GM12878 (cell line): ENCODE measurements at regions not wholly inside any gene's neighbourhood (a gene's known extent, or its start where the extent isn't known, plus 50 kb on each side); places are given as distances from the start of the nearest gene placed in this dataset.
"Not testable (repeated sequence)": the region's sequence is repeated elsewhere in the genome, so short reads cannot be mapped to it uniquely, and the experiment has no call there.

Experiments used
- ATAC-seq: fragments of 200-7000 bp; cut with Tn5 transposase; 3 replicates; pipeline ENCODE4 v1.9.1; 2020; ENCODE audit warnings: mild to moderate bottlenecking, moderate library complexity
- BruUV-seq: library from RNA; stranded (reverse); fragments of 400-500 nt; replicated peaks from 2 replicates; lab custom pipeline; 2021; lab: Mats Ljungman, UMichigan
- CTCF ChIA-PET: fragments of 300-600 bp; sonication (Branson Sonifier 250); formaldehyde crosslinking; extraction: SDS; loops from one replicate; lab custom pipeline; 2021; ENCODE audit warnings: inconsistent platforms; lab: Yijun Ruan, JAX
- POLR2A ChIA-PET: fragments of 350-600 bp; formaldehyde crosslinking; extraction: SDS; loops from one replicate; lab custom pipeline; 2021; ENCODE audit warnings: inconsistent platforms; lab: Charles Lee
- RAD21 ChIA-PET: fragments of 300-600 bp; sonication (Branson Sonifier 250); formaldehyde crosslinking; loops from one replicate; lab custom pipeline; 2023; ENCODE audit warnings: antibody characterized with exemption; ENCODE audit not compliant: unreplicated experiment; lab: Charles Lee
- SMC1A ChIA-PET: fragments of 300-600 bp; sonication (Branson Sonifier 250); formaldehyde crosslinking; loops from one replicate; lab custom pipeline; 2023; ENCODE audit not compliant: unreplicated experiment, uncharacterized antibody; lab: Charles Lee
- DNase-seq: peaks from one replicate; pipeline ENCODE4 v3.0.0-alpha.2; 2011; ENCODE audit warnings: low read depth, low spot score
- FAIRE-seq: peaks from 3 replicates; lab custom pipeline; 2011; peaks lifted over from hg19 to GRCh38; lab: Jason Lieb, UNC
- H2AFZ ChIP-seq: 2 replicates; pipeline ENCODE4 v1.6.0; 2011; ENCODE audit warnings: low read depth, low read length, control low read depth; ENCODE audit not compliant: control insufficient read depth
- H3K27ac ChIP-seq: 2 replicates; pipeline ENCODE4 v1.5.1; 2011; ENCODE audit warnings: control low read depth; ENCODE audit not compliant: control insufficient read depth, insufficient read depth
- H3K27me3 ChIP-seq, 2 experiments: replicated peaks in 1 of 2; 2 replicates each; pipeline versions ENCODE4 v1.6.0 to v1.6.1; 2011; ENCODE audit warnings: low read length in 1 of 2; ENCODE audit not compliant: control insufficient read depth in 2 of 2, insufficient read depth in 2 of 2
- H3K36me3 ChIP-seq, 2 experiments: 2 replicates each; pipeline ENCODE4 v1.5.1; 2011; ENCODE audit warnings: low read length in 1 of 2; ENCODE audit not compliant: control insufficient read depth in 2 of 2, insufficient read depth in 2 of 2
- H3K4me1 ChIP-seq: 2 replicates; pipeline ENCODE4 v1.6.1; 2011; ENCODE audit warnings: mild to moderate bottlenecking, low read length, moderate library complexity, mixed read lengths; ENCODE audit not compliant: control insufficient read depth, insufficient read depth
- H3K4me2 ChIP-seq: 2 replicates; pipeline ENCODE4 v1.6.0; 2011; ENCODE audit warnings: control low read depth; ENCODE audit not compliant: control insufficient read depth, insufficient read depth
- H3K4me3 ChIP-seq: fragments of 200-600 bp; sonication (generic); 2 replicates; pipeline ENCODE4 v1.5.1; 2016
- H3K79me2 ChIP-seq: 2 replicates; pipeline ENCODE4 v1.6.0; 2011; ENCODE audit warnings: low read length; ENCODE audit not compliant: control insufficient read depth, insufficient read depth
- H3K9ac ChIP-seq: 2 replicates; pipeline ENCODE4 v1.8.0; 2011; ENCODE audit warnings: low read length, control low read depth, mixed read lengths; ENCODE audit not compliant: control insufficient read depth, insufficient read depth
- H3K9me3 ChIP-seq: replicated peaks from 3 replicates; pipeline ENCODE4 v1.5.1; 2011; ENCODE audit warnings: mild to moderate bottlenecking, low read length; ENCODE audit not compliant: control insufficient read depth, insufficient read depth
- H4K20me1 ChIP-seq: 2 replicates; pipeline ENCODE4 v1.6.0; 2011; ENCODE audit not compliant: control insufficient read depth, insufficient read depth
- CBX5 ChIP-seq: sonication (generic); IDR thresholded peaks from 2 replicates; pipeline ENCODE4 v1.6.1; 2016; ENCODE audit warnings: low read depth, moderate library complexity, mild to moderate bottlenecking, inconsistent platforms
- WGBS: methylation state at CpG from one replicate; pipeline ENCODE4 v1.1.6; 2016; ENCODE audit warnings: low lambda C conversion rate; ENCODE audit not compliant: insufficient replicate concordance, insufficient coverage; ENCODE audit errors: missing lambda C conversion rate; 5-methylcytosine and 5-hydroxymethylcytosine counted together
- in situ Hi-C: fragments of 300-500 bp; cut with MboI; formaldehyde crosslinking; loops from 9 replicates; pipeline ENCODE4 v1.14.3; 2018; ENCODE audit warnings: mixed read lengths
- intact Hi-C: fragments of 100-400 bp; cut with micrococcal nuclease; formaldehyde crosslinking; loops from one replicate; pipeline ENCODE4 v1.14.2; 2022; ENCODE audit not compliant: unreplicated experiment
- TF ChIP-seq, protein P1 (sequence below): IDR thresholded peaks from 2 replicates; pipeline ENCODE4 v1.6.1; 2011; ENCODE audit warnings: borderline replicate concordance, low read depth, mild to moderate bottlenecking, moderate library complexity, low read length; ENCODE audit not compliant: insufficient read depth, poor library complexity, severe bottlenecking

DNA sequence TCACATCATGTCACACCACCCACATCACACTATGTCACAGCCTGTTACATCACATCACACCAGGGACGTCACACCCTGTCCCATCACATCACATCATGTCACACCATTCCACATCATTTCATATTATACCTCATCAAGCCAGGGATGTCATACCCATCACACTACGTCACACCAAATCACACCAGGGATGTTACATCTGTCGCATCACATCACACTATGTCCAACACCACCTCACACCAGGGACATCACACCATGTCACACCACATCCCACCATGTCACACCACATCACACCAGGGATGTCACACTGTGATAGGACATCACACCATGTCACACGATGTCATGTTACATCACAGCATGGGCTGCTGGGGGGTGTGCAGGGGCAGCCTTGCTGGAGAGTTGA, 110.6 kb downstream of the TMEM121 start:
- no peak for TF ChIP-seq CBX5
- TF ChIP-seq, protein P1, sequence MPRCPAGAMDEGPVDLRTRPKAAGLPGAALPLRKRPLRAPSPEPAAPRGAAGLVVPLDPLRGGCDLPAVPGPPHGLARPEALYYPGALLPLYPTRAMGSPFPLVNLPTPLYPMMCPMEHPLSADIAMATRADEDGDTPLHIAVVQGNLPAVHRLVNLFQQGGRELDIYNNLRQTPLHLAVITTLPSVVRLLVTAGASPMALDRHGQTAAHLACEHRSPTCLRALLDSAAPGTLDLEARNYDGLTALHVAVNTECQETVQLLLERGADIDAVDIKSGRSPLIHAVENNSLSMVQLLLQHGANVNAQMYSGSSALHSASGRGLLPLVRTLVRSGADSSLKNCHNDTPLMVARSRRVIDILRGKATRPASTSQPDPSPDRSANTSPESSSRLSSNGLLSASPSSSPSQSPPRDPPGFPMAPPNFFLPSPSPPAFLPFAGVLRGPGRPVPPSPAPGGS, result peak; percentile 63
- TF ChIP-seq, all 136 proteins: peak for 1
- no peaks in the 10 kb centered on the region for H4K20me1 ChIP-seq
- no peak overlapping the region for H3K4me3 ChIP-seq
- H3K27me3 ChIP-seq, result no peaks in the 10 kb centered on the region; a peak in 1 of 4 replicates
- in situ Hi-C loops, result loop anchor here (5.0 kb wide), 1 partner anchor 95 kb away; no protein-coding TSS in a partner anchor
- POLR2A ChIA-PET, result no interaction called here
- no peak overlapping the region for H3K27ac ChIP-seq
- H3K79me2 ChIP-seq, result no peaks in the 10 kb centered on the region
- RAD21 ChIA-PET, result no interaction called here
- H3K9ac ChIP-seq, result no peak overlapping the region
- H3K4me2 ChIP-seq, result no peak overlapping the region
- SMC1A ChIA-PET, result no interaction called here
- no peak for ATAC-seq
- intact Hi-C loops, result no loop called here
- 48% methylated on average over 4 of the region's 4 CpGs for WGBS
- H3K9me3 ChIP-seq, result peaks cover 3% of the 10 kb centered on the region; the same call in 1 of the 3 replicates
- peaks cover 3% of the 10 kb centered on the region for H3K4me1 ChIP-seq
- no peak for FAIRE-seq
- H3K36me3 ChIP-seq, result no peaks in the 10 kb centered on the region
- DNase-seq, result no peak
- CTCF ChIA-PET, result no interaction called here
- no peak overlapping the region for H2AFZ ChIP-seq
- no TSS peak for BruUV-seq

DNA sequence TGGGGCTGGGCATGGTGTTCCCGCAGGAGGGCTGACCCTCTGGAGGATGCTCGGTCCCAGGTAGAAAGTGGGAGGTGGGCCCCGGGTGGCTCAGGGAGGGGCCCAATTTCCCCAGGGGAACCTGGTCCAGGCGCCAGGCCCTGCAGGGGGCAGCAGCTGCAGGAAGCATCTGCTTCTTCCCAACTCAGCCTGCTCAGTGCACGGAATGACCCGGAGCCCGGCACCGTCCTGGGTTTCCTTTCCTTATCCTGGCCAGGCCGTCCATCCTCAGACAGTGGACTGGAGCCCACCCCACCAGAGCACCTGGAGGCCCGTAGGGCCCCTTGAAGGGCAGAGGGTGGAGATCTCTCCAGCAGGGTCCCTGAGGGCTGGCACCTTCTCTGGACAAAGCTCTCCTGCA, 111.0 kb downstream of the TMEM121 start:
- 53% methylated on average over 7 of the region's 10 CpGs for WGBS
- ATAC-seq, FAIRE-seq, DNase-seq, H3K9me3 ChIP-seq, H3K9ac ChIP-seq, POLR2A ChIA-PET, H3K79me2 ChIP-seq, H3K27me3 ChIP-seq, RAD21 ChIA-PET, H3K27ac ChIP-seq, H3K36me3 ChIP-seq, H3K4me3 ChIP-seq, SMC1A ChIA-PET, CTCF ChIA-PET, H2AFZ ChIP-seq, H3K4me2 ChIP-seq, H3K4me1 ChIP-seq, BruUV-seq, intact Hi-C loops, H4K20me1 ChIP-seq: not testable (repeated sequence)
- in situ Hi-C loops, result loop anchor here (5.0 kb wide), 1 partner anchor 95 kb away; no protein-coding TSS in a partner anchor

- RAD21 ChIA-PET, FAIRE-seq, DNase-seq, ATAC-seq, H3K4me1 ChIP-seq, H3K4me2 ChIP-seq, CTCF ChIA-PET, H3K27me3 ChIP-seq, H4K20me1 ChIP-seq, H3K4me3 ChIP-seq, H3K9me3 ChIP-seq, H3K27ac ChIP-seq, H3K79me2 ChIP-seq, POLR2A ChIA-PET, intact Hi-C loops, BruUV-seq, H3K36me3 ChIP-seq, H3K9ac ChIP-seq, SMC1A ChIA-PET, H2AFZ ChIP-seq: not testable (repeated sequence)
- WGBS, result 50% methylated on average over 19 of the region's 33 CpGs
- in situ Hi-C loops, result loop anchor here (5.0 kb wide), 1 partner anchor 92 kb away; no protein-coding TSS in a partner anchor
Measured at GRCh38 chr14:105639969-105640931, 113.9 kb downstream of the TMEM121 start.
